GM21529 (cell line): ENCODE measurements at regions not wholly inside any gene's neighbourhood (a gene's known extent, or its start where the extent isn't known, plus 50 kb on each side); places are given as distances from the start of the nearest gene placed in this dataset.

ENCODE experiments used
- ATAC-seq: cut with Tn5 transposase; IDR thresholded peaks from one replicate; pipeline ENCODE4 v1.9.1; 2021; ENCODE audit not compliant: unreplicated experiment

DNA sequence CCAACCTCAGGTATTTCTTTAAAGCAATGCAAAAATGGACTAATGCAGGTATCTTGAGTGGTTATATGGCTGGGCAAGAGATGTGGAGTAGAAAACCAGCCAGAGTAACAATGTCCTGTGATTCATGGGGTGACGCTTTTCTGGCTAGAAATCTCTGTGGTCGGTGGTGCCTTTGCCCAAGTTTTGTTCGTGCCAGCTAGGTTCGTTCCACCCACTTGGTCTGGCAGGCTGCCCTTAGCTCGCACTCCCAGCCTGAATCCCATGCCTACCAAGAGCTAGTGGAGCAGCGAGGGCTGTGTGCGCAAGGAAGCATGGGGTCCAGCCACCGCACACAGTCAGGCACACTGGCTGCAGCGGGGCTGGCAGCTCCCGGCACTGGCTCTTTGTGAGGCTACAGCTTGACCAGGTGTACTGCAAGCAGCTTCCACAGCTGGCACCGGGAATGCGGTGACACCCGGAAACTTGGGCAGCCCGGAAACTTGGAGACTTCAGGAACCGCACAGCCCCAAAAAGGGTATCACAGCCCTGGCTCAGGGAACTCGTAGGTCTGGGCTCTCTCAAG, 349.6 kb upstream of the PCDH20 start:
- ATAC-seq: no peak

DNA sequence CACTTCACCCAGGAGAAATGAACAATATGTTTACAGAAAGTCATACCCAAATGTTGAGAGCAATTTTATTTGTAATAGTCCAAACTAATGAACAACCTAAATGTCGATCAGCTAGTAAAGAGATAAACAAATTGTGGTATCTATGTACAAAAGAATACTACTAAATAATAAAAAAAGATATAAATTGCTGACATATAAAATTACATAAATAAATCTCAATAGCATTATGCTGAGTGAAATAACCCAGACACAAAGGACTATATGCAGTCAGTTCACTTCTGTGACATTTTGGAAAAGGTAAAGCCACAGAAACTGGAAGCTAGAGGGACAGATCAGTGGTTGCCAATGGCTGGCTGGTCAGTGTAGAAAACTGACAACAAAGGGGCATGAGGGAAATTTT, 346.0 kb upstream of the PCDH20 start:
- no peak for ATAC-seq

DNA sequence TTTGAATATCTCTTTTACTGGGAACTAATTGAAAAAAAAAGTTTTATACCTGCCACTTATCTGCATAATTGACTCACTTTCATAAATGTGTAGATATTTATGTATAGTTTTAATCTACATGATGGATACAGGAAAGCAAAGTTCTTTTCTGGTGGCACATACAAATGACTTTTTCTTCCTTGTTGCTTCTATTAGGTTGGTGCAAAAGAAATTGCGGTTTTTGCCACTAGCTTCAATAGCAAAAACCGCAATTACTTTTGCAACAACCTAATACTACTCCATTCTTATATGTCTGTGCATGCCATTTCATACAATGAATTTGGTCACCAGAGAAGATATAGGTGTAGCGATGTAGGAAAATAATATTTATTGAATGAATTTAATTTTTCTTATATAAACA, 344.5 kb upstream of the PCDH20 start:
- ATAC-seq: no peak

DNA sequence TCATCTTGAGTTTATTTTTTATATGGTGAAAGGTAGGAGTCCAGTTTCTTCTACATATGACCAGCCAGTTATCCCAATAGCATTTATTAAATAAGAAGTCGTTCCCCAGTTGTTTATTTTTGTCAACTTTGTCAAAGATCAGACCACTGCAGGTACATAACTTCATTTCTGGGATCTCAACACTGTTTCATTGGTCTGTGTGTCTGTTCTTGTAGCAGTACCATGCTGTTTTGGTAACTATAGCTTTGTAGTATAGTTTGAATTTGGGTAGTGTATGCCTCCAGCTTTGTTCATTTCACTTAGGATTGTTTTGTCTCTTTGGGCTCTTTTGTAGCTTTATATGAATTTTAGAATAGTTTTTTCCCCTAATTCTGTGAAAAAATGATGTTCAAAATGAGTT, 340.4 kb upstream of the PCDH20 start:
- no peak for ATAC-seq

DNA sequence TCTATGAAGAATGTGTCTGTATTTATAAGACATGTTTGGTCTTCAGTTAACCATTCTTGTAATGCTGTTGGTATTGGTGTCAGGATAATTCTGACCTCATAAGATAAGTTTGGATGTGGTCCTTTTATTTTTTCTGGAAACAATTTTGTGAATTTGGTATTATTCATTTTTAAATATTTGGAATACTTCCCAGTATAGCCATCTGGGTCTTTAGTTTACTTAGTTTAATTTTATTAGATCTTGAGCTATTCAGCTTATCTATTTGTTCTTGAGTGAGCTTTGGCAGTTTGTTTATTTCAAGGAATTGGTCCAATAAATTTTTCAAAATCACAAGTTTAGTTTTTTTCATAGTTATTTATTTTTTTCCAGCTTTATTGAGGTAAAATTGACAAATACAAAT, 335.4 kb upstream of the PCDH20 start:
- no peak for ATAC-seq

DNA sequence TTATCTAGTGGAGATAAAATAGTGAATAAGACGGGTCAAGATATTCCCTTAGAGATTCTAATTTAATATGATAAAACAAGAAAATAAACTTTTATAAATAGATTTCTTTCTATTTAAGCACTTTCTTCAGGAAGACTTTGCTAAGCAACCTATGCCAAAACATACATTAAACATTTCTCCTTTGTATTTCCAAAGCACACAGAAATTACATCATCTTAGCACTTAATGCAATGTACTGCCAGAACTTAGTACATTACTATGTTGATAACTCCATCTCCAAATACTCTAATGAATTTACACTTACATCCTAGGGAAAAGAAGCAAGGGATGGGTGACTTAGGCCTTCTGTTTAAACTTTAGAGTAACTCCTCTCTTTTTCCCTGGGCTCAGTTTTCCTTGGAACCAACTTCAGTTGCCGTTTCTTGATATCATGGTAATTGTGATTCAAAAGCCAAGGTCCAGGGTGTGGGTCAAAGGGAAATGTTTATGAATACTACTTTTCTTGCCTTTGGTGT, 322.6 kb upstream of the PCDH20 start:
- ATAC-seq: no peak

DNA sequence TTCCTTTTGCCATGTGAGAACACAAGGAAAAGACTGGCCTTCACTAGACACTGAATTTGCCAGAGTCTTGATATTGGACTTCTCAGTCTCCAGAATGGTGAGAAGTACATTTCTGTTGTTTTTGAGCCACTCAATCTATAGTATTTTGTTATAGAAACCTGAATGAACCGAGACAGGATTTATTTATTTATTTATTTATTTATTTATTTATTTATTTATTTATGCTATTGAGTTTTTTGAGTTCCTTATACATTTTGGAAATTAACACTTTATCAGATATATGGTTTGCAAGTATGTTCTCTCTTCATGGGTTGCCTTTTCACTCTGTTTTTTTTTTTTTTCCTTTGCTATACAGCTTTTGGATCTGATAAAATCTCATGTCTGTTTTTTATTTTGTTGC, 319.0 kb upstream of the PCDH20 start:
- no peak for ATAC-seq

DNA sequence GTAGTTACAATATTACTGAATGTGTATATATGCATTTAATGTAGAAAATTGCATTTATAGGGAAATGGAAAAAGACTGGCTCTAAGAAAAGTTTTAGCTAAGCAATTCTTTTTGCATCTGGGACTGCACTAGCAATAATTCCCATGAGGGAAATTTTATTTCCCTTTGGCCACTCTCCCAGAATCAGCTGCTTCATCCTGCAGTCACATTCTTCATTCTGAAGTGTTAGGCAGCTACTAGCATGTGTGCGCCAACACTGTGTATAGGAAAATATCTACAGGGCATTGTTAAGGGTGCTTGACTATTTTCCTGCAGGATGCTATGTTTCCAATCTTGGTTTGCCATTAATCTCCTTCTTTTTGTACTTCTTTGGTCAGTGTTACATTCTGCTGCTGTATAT, 312.8 kb upstream of the PCDH20 start:
- no peak for ATAC-seq

DNA sequence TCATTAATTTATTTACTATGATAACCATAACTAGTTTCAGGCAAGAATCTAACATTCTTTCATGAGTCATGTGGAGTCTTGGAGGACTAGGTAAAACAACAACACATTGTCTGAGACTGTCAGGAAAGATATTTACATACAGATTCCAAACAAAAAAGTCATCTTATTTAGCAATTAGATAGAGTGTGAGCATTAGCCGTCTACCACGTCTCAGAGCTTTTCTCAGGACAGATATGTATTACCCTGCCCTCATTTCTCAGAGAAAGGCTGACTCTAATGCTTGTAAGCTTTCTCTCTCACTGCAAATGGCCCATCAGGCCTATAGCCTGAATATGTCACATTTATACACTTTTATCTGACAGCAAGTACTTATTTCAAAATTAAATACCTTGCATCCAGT, 312.1 kb upstream of the PCDH20 start:
- ATAC-seq: no peak

DNA sequence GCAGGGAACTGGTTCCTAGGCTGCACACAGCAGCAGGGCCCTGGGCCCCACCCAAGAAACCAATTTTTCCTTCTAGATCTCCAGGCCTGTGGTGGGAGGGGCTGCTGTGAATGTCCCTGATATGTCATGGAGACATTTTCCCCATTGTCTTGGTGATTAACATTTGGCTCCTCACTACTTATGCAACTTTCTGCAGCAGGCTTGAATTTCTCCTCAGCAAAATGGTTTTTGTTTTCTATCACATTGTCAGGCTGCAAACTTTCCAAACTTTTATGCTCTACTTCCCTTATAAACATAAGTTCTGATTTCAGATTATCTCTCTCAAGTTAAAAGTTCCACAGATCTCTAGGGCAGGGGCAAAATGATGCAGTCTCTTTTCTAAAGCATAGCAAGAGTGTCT, 310.2 kb upstream of the PCDH20 start:
- no peak for ATAC-seq

DNA sequence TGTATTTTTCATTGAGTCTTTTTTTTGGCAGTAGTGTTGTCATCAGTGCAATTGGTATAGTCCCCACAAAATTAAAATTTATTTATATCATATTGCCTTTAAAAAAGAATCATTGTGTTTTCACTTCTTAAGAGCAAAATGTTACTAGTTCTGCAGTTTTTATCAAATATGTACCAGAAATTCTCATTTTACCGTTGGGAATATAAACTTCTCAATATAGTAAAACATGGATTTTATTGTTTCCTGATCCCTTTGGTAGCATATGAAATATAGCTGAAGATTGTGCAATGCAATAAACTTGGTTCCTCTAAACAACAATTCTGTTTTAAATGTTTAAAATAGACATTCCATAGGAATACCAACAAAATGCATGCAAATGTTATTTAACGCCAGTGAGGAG, 306.5 kb upstream of the PCDH20 start:
- no peak for ATAC-seq

DNA sequence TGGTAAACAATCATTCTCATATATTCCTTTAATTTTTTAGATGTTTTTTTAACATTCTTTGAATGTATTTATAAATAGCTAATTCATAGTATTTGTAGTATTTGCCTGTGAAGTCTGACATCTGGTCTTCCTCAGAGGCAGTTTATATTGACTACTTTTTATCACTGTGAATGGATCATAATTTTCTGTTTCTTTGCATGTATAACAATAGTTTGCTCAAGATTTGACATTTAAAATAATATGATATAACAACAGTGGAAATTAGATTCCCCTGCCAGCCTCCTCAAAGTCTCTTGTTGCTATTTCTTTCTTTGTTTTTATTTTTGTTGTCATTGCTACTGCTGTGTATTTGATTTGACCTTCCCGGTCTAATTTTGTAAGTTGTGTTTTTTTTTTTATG, 297.0 kb upstream of the PCDH20 start:
- no peak for ATAC-seq

DNA sequence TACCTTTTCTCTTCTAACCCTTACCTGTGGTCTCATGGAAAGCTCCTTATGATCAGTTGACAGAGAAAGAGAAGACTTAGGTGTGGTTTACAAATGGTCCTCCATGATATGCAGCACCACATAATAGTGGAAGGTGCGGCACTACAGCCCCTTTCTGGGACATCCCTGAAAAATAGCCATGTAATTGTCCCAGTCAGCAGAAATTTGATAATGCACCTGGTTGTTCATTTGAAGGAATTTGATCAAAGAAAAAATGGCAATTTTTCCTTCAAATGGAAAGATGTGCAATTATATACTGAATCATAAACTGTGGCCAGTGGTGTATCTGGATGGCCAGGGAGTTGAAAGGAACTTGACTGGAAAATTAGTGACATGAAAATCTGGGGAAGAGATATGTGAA, 293.6 kb upstream of the PCDH20 start:
- ATAC-seq: no peak

DNA sequence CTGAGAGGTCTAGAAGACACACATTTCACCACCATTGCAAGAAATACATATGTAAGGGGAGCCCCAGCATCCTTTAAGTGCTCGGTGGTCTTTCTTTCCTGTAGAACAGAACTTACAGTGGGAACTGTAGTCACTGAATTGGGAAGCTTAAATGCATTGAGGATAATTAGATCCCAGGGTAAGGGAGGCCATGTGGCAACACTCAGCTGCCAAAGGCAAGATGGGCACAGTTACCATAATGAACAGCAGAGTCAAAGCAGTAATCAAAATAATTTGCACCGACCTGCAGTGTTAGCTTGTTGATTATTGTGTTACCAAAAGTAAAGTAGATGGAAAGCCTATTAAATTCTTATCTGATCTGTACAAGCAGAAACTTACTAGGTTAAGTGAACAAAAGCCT, 291.2 kb upstream of the PCDH20 start:
- ATAC-seq: no peak

DNA sequence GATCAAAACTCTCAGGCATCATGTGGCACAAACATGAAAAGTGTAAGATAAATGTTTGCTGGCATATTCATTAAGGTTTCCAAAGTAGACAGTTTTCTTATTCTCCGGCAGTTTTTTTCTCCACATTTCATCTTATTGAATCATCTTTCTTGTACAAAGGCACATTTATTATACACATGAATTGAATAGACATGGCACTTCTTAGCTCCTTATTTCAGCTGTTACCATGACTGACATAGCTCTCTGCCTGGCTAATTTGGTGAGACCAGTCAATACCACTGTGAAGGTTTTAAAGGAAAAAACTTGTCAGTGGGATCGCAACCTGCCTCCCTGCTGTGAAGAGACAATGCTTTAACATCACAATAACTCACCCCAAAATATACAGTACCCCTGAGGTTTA, 285.0 kb upstream of the PCDH20 start:
- no peak for ATAC-seq

DNA sequence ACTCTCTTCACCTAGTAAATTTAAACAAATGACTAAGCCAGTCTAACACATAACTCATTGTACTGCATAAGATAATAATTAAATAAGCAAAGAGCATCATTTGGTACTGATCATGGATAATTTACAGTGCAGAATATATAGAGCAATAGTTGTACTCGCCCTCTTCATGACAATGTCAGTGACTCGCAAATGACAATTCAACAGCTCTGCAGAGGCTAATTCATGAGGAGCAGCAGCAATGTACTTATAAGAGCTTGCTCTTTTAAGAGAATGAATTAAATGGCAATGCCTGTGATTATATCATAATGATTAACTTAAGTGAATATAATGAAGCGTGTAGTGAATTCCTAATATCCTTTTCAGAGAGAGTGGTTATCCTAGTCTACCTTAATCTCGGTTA, 284.5 kb upstream of the PCDH20 start:
- ATAC-seq: no peak

DNA sequence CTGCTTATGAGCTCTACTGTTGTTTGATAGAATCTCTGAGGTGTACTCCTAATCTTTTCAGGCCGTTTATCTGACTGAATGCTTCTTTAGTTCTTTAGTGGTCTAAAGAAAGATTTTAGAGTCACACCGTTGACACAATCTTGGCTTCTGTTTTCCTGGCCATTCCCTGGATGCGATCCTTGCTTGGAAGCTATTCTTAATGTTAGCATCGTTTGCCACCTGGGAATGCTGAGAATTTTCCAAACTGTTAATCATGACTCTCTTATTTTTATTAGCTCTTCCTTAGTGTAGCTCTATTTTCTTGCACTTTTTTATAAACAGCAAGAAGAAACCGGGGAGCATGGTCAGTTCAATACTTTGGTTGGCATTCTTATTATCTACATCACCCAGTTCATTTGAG, 281.0 kb upstream of the PCDH20 start:
- no peak for ATAC-seq

DNA sequence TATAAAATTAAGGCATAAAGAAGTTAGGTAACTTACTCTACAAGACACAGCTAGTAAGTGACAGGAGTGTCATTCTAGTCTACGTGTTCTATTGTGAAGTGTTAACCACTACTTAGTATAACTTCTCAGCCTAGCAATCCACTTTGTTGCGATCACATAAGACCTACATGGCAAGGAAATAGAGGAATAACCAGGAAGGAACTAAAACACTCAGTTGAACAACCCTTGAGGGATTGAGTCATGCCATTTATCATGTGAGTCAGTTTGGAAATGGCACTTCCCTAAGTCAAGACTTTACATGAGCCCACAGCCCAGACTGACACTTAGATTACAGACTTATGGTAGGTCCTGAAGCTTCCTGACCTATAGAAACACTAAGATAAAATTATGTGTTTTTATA, 279.5 kb upstream of the PCDH20 start:
- no peak for ATAC-seq

DNA sequence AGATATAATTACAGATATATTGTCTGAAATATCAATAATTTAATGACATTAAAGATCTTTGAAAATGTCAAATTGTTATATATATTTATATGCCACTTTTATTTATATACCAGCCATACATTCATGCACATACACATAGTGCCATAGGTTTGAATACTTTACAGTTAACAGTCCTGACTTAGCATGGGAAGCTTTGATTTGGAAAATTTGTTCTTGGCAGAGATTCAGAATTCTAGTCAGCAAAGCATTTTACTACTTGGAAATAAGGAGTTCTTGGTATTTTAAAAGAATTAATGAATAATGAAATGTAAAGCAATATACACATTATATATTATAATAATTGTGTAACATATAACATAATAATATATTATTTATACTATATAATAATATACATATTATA, 277.0 kb upstream of the PCDH20 start:
- no peak for ATAC-seq

DNA sequence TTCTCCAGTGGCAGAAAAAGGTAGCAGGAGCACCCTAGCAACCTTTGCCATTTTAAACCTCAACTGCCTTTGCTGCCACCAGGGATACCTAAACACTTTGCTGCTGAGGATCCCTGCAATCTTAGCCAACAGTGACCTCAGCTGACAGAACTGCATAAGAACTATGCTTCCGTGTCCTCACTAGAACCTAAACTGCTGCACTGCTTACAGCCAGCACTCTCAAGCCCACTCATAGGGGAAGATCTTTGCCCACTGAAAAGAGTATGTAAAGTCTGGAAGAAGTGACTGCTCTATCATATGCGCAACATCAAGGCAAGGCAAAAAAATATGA, 270.0 kb upstream of the PCDH20 start:
- ATAC-seq: no peak

DNA sequence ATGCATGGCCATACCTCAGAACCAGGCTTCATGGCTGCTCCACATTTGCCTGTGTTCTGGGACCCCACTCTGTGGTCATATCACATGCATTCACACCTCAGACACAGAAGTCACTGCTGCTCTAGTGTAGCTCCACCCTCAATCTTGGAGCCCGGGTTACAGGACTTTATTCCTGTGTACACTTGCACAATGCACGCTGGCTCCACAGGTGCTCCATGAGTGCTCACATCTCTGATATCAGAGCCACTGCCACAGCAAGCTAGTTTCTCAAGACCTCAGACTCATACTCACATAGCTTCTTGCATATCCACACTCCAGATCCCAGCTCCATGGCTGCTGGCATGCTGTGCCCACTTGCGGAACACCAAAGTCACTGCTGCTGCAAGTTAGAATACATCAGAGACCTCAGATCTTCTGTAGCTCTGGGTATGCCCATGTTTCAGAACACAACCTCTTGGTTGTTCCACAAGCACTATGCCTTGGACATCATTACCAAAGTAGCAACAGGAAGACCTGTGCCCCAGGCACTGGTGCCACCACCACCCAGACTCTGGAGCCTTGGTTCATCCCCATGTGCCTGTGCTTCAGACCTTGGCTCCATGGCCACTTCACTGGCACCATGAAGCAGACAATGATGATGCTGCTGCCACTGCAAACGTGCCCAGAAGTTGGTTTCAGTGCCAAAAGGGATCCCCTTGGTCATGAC, 269.5 kb upstream of the PCDH20 start:
- no peak for ATAC-seq

DNA sequence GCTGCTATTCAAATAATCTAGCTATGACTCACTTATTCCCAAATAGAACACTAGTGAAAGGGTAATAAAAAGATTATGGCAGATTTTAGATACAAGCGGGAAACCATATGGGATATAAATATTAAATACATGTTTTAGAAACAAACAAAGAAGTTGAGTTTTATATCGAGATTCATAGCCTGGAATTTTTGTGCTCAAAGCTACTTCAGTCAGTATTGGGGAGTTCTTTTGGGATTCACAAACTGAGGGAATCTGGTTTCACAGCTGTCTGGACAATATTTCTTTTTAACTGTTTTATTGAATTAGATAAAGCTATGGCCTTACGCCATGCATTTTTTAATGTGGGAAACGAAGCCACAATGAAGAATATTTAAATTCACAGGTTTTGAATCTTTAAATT, 257.1 kb upstream of the PCDH20 start:
- no peak for ATAC-seq
